Prostate gland (tissue), 2 donors: ENCODE measurements at regions not wholly inside any gene's neighbourhood (a gene's known extent, or its start where the extent isn't known, plus 50 kb on each side); places are given as distances from the start of the nearest gene placed in this dataset.

Source experiments
- DNase-seq: peaks from one replicate; pipeline ENCODE4 v3.0.0-alpha.2; 2019; ENCODE audit warnings: low spot score
- H3K27ac ChIP-seq, 2 donors: fragments of 200-600 bp; sonication (generic); 2 replicates each; pipeline ENCODE4 v1.5.1; 2017 to 2019
- H3K27me3 ChIP-seq: fragments of 200-600 bp; sonication (generic); replicated peaks from 2 replicates; pipeline ENCODE4 v1.5.1; 2019; ENCODE audit not compliant: insufficient read depth
- H3K36me3 ChIP-seq, 2 donors: fragments of 200-600 bp; sonication (generic); 1 replicate in 1 of 2; 2 replicates in 1 of 2; pipeline versions ENCODE4 v1.5.1 to v1.8.1; 2017 to 2019
- H3K4me1 ChIP-seq: fragments of 200-600 bp; sonication (generic); replicated peaks from 2 replicates; pipeline ENCODE4 v1.5.1; 2019
- H3K4me3 ChIP-seq, 2 donors: fragments of 200-600 bp; sonication (generic); 2 replicates each; pipeline ENCODE4 v1.5.1; 2017 to 2019
- H3K9me3 ChIP-seq: fragments of 200-600 bp; sonication (generic); 2 replicates; pipeline ENCODE4 v1.5.1; 2017
- POLR2A ChIP-seq: fragments of 450-650 bp; IDR thresholded peaks from one replicate; pipeline ENCODE4 v1.6.1; 2016; ENCODE audit warnings: antibody characterized with exemption, mild to moderate bottlenecking
- POLR2AphosphoS5 ChIP-seq: sonication (generic); formaldehyde crosslinking; IDR thresholded peaks from one replicate; pipeline ENCODE4 v1.6.1; 2017; ENCODE audit warnings: antibody characterized with exemption
- WGBS: methylation state at CpG from one replicate; pipeline ENCODE4 v1.1.5; 2018; 5-methylcytosine and 5-hydroxymethylcytosine counted together
- intact Hi-C: fragments of 100-400 bp; cut with DNase I; formaldehyde crosslinking; loops from one replicate; pipeline ENCODE4 v1.14.2; 2022
- TF ChIP-seq, protein P1 (sequence below), 4 experiments: fragments of 200-600 bp in 2 of 4; fragments of 450-650 bp in 2 of 4; sonication (generic) in 2 of 4; IDR thresholded peaks; 1 replicate in 3 of 4; 2 replicates in 1 of 4; pipeline ENCODE4 v1.5.1; 2016 to 2019; ENCODE audit warnings: antibody characterized with exemption in 4 of 4, mild to moderate bottlenecking in 2 of 4, moderate library complexity in 2 of 4

DNA sequence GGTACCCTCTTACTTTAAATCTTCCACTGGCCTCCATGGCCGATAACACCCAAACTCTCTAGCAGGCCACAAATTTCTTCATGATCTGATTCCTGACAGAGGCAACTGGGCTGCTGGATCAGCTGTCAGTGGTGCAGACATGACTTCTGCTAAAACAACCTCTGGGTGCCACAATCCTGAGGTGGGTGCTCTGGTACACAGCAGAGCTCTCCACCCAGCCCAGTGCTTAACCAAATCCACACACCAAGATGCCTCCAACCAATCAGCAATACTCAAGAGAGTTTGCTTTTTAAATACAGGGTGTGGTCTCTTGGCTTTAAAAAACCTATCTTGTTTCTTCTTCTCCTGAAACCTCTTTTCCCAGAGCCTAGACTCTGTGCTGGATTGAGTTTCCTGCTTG, 126.6 kb upstream of the SPACA1 start:
- Histone ChIP-seq H3K4me3 (no peak overlapping the region), H3K27me3 (no peaks in the 10 kb centered on the region), H3K36me3 (no peaks in the 10 kb centered on the region), H3K27ac (no peak overlapping the region), H3K9me3 (no peaks in the 10 kb centered on the region), H3K4me1 (no peaks in the 10 kb centered on the region)
- intact Hi-C loops = no loop called here
- TF ChIP-seq POLR2AphosphoS5 = no peak
- TF ChIP-seq, protein P1, sequence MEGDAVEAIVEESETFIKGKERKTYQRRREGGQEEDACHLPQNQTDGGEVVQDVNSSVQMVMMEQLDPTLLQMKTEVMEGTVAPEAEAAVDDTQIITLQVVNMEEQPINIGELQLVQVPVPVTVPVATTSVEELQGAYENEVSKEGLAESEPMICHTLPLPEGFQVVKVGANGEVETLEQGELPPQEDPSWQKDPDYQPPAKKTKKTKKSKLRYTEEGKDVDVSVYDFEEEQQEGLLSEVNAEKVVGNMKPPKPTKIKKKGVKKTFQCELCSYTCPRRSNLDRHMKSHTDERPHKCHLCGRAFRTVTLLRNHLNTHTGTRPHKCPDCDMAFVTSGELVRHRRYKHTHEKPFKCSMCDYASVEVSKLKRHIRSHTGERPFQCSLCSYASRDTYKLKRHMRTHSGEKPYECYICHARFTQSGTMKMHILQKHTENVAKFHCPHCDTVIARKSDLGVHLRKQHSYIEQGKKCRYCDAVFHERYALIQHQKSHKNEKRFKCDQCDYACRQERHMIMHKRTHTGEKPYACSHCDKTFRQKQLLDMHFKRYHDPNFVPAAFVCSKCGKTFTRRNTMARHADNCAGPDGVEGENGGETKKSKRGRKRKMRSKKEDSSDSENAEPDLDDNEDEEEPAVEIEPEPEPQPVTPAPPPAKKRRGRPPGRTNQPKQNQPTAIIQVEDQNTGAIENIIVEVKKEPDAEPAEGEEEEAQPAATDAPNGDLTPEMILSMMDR (IDR thresholded peaks at IDR 0.05) = no peak
- TF ChIP-seq POLR2A = no peak
- WGBS = 92% methylated on average over 1 of the region's 1 CpG
- DNase-seq = no peak

DNA sequence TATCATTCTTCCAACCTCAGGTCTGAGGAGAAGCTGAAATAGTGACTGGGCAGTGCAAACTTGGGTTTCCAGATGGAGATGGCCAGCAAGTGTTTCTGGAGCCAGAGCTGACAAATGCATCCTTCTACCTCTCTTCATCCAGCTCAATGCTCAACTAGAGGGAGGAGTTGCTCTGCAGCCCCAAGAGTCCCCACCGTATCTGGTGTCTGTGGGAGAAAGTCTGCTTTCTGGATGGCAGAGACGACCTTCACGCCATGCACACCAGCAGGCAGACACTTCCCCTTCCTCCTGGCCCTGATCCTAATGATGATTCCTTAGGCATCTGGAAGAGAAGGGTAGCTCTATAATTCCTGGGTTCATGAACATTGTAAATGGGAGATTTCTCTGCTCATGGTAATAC, 127.4 kb upstream of the SPACA1 start:
- WGBS = 97% methylated on average over 3 of the region's 3 CpGs
- Histone ChIP-seq H3K4me1 (no peaks in the 10 kb centered on the region), H3K27ac (no peak overlapping the region), H3K4me3 (no peak overlapping the region), H3K36me3 (no peaks in the 10 kb centered on the region), H3K9me3 (no peaks in the 10 kb centered on the region), H3K27me3 (no peaks in the 10 kb centered on the region)
- TF ChIP-seq POLR2A (no peak), POLR2AphosphoS5 (no peak)
- TF ChIP-seq, protein P1 (IDR thresholded peaks at IDR 0.05) = no peak
- DNase-seq = no peak
- intact Hi-C loops = no loop called here

DNA sequence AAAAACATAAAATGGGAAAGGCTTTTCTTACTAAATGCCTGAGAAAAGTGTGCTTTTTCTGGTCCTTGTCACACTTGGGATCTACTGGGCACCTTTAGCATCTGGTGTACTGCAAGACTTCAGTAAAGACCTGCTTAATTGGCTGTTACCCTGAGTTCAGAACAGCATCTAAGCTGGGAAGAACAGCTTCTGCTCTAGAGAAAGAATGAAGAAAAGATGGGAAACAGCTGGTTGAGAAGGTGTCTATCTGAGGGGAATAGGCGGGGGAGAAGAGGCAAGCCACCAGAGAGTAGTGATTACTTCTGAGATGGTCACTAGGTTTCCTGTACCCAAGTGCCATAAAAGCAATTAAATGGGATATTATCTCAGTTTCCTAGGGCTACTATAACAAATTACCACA, 128.2 kb upstream of the SPACA1 start:
- Histone ChIP-seq H3K9me3 (no peaks in the 10 kb centered on the region), H3K4me3 (no peak overlapping the region), H3K27ac (no peak overlapping the region), H3K4me1 (no peaks in the 10 kb centered on the region), H3K27me3 (no peaks in the 10 kb centered on the region), H3K36me3 (no peaks in the 10 kb centered on the region)
- WGBS = 97% methylated on average over 1 of the region's 1 CpG
- no peak for DNase-seq
- intact Hi-C loops = no loop called here
- TF ChIP-seq POLR2A (no peak), POLR2AphosphoS5 (no peak)
- TF ChIP-seq, protein P1 (IDR thresholded peaks at IDR 0.05) = no peak

DNA sequence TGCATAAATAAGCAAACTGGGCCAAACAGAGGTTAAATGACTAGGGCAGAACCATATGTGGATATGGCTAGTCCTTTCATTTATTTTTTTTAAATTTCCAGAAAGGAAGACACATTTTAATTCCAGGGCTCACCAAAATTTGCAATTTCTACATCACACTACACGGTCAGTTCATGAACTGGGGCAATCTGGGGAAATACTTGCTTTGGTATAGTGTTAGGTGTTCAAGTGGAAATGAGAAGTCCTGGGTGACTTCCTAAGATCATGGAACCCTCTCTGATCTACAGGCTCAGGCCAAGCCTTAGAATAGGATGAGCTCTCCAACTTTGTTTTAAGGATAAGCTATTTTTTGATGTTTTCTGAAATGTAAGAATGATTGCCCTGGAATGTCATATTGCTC, 128.6 kb upstream of the SPACA1 start:
- intact Hi-C loops = no loop called here

DNA sequence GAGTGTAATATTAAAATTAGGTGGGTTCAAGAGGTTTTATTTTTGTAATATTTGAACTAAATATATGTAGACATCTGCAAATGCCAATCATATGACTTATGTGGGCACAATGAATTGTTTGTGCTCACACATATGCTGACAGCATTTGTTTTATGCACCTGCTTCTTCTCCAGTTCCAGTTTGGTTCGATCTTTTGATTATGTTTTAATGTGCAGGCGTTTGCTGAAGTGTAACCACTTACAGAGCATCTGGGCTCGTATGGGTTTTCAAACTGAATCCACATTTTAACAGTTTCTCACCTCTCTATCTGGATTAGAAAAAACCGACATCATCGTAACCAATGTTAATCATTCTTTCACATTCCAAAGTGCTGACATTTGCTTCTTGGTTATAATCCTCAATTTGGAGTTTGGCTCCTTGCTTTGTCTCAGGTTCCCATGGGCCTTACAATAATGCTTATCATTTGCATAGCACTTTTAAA, 129.1 kb upstream of the SPACA1 start:
- DNase-seq = no peak
- TF ChIP-seq POLR2AphosphoS5 = no peak
- no peak for TF ChIP-seq POLR2A
- TF ChIP-seq, protein P1 (IDR thresholded peaks at IDR 0.05) = no peak
- no peaks in the 10 kb centered on the region for H3K9me3 ChIP-seq
- no peaks in the 10 kb centered on the region for H3K27me3 ChIP-seq
- no peak overlapping the region for H3K4me3 ChIP-seq
- H3K4me1 ChIP-seq = no peaks in the 10 kb centered on the region
- WGBS = 69% methylated on average over 5 of the region's 5 CpGs
- no peak overlapping the region for H3K27ac ChIP-seq
- no peaks in the 10 kb centered on the region for H3K36me3 ChIP-seq
- intact Hi-C loops = no loop called here

More for the DNA sequence above, 128.6 kb upstream of the SPACA1 start:
- Histone ChIP-seq H3K27ac (no peak overlapping the region), H3K36me3 (no peaks in the 10 kb centered on the region), H3K9me3 (no peaks in the 10 kb centered on the region), H3K27me3 (no peaks in the 10 kb centered on the region), H3K4me1 (no peaks in the 10 kb centered on the region), H3K4me3 (no peak overlapping the region)
- DNase-seq = no peak
- TF ChIP-seq, protein P1 (IDR thresholded peaks at IDR 0.05) = no peak
- TF ChIP-seq POLR2AphosphoS5 = no peak
- no peak for TF ChIP-seq POLR2A
- 76% methylated on average over 1 of the region's 1 CpG for WGBS
